ENCODE measurements at regions not wholly inside any gene's neighbourhood (a gene's known extent, or its start where the extent isn't known, plus 50 kb on each side); places are given as distances from the start of the nearest gene placed in this dataset.

GRCh38 chr15:91692596-91692995 is 160.9 kb upstream of the SLCO3A1 start:
- no peak for DNase-seq

- no peak for DNase-seq
Observed at GRCh38 chr15:91694131-91694830, 159.2 kb upstream of the SLCO3A1 start.

GRCh38 chr15:91694831-91695210 is 158.7 kb upstream of the SLCO3A1 start:
- DNase-seq = no peak

GRCh38 chr15:91695799-91696198 is 157.7 kb upstream of the SLCO3A1 start:
- no peak for DNase-seq

- no peak for DNase-seq
Observed at GRCh38 chr15:91696981-91697380, 156.5 kb upstream of the SLCO3A1 start.

- DNase-seq = no peak
Observed at GRCh38 chr15:91698241-91698640, 155.3 kb upstream of the SLCO3A1 start.

GRCh38 chr15:91699741-91700140 is 153.8 kb upstream of the SLCO3A1 start:
- DNase-seq = no peak

- no peak for DNase-seq
Observed at GRCh38 chr15:91703274-91703673, 150.2 kb upstream of the SLCO3A1 start.

GRCh38 chr15:91704343-91704742 is 149.2 kb upstream of the SLCO3A1 start:
- no peak for DNase-seq

- peak; percentile 91 for DNase-seq
Observed at GRCh38 chr15:91706322-91707032, 147.0 kb upstream of the SLCO3A1 start.

GRCh38 chr15:91710080-91710698 is 143.3 kb upstream of the SLCO3A1 start:
- DNase-seq = no peak

GRCh38 chr15:91711384-91712033 is 142.0 kb upstream of the SLCO3A1 start:
- DNase-seq = no peak

GRCh38 chr15:91712286-91712685 is 141.2 kb upstream of the SLCO3A1 start:
- DNase-seq = no peak

GRCh38 chr15:91716536-91716935 is 137.0 kb upstream of the SLCO3A1 start:
- DNase-seq = no peak

- no peak for DNase-seq
Observed at GRCh38 chr15:91717811-91718210, 135.7 kb upstream of the SLCO3A1 start.

GRCh38 chr15:91723959-91724358 is 129.5 kb upstream of the SLCO3A1 start:
- DNase-seq = no peak

GRCh38 chr15:91733661-91734060 is 119.8 kb upstream of the SLCO3A1 start:
- no peak for DNase-seq

GRCh38 chr15:91737151-91737818 is 116.2 kb upstream of the SLCO3A1 start:
- no peak for DNase-seq

- no peak for DNase-seq
Observed at GRCh38 chr15:91741986-91742385, 111.5 kb upstream of the SLCO3A1 start.

- no peak for DNase-seq
Observed at GRCh38 chr15:91751611-91752010, 101.9 kb upstream of the SLCO3A1 start.

- no peak for DNase-seq
Observed at GRCh38 chr15:91752081-91752785, 101.3 kb upstream of the SLCO3A1 start.

- DNase-seq = no peak
Observed at GRCh38 chr15:91759560-91759959, 93.9 kb upstream of the SLCO3A1 start.

Measured in activated CD8-positive, alpha-beta memory T cell treated with anti-CD3 and anti-CD28 coated beads, Interleukin-2, amount 50 U/mL, for 48 hours (primary cell).